GM23338 (cell line): ENCODE measurements at regions not wholly inside any gene's neighbourhood (a gene's known extent, or its start where the extent isn't known, plus 50 kb on each side); places are given as distances from the start of the nearest gene placed in this dataset.

Source experiments
- ATAC-seq: fragments of 200-7000 bp; cut with Tn5 transposase; 3 replicates; pipeline ENCODE4 v1.9.1; 2020
- DNase-seq: peaks from one replicate; pipeline ENCODE4 v3.0.0-alpha.2; 2015; ENCODE audit warnings: low spot score
- H2AFZ ChIP-seq: fragments of 200-600 bp; sonication (generic); 2 replicates; pipeline ENCODE4 v1.8.0; 2016; ENCODE audit warnings: antibody characterized with exemption, mild to moderate bottlenecking, moderate library complexity
- H3F3A ChIP-seq: fragments of 200-600 bp; sonication (generic); replicated peaks from 2 replicates; pipeline ENCODE4 v1.8.0; 2017; ENCODE audit warnings: antibody characterized with exemption, mixed run types, low read depth
- H3K27ac ChIP-seq: fragments of 200-600 bp; sonication (generic); 2 replicates; pipeline ENCODE4 v1.6.1; 2016; ENCODE audit warnings: low read depth
- H3K27me3 ChIP-seq: fragments of 200-600 bp; sonication (generic); 2 replicates; pipeline ENCODE4 v1.8.0; 2016; ENCODE audit warnings: mild to moderate bottlenecking, mixed run types, moderate library complexity; ENCODE audit not compliant: insufficient read depth
- H3K36me3 ChIP-seq: fragments of 200-600 bp; sonication (generic); 2 replicates; pipeline ENCODE4 v1.8.0; 2016; ENCODE audit warnings: mild to moderate bottlenecking; ENCODE audit not compliant: insufficient read depth
- H3K4me1 ChIP-seq: fragments of 200-600 bp; sonication (generic); 2 replicates; pipeline ENCODE4 v1.8.0; 2016; ENCODE audit warnings: mild to moderate bottlenecking, moderate library complexity; ENCODE audit not compliant: insufficient read depth
- H3K4me2 ChIP-seq: fragments of 200-600 bp; sonication (generic); 2 replicates; pipeline ENCODE4 v1.7.1; 2017; ENCODE audit warnings: mixed run types
- H3K4me3 ChIP-seq: fragments of 200-600 bp; sonication (generic); 2 replicates; pipeline ENCODE4 v1.6.1; 2016; ENCODE audit warnings: mixed run types
- H3K79me2 ChIP-seq: fragments of 200-600 bp; sonication (generic); replicated peaks from 2 replicates; pipeline ENCODE4 v1.8.0; 2017; ENCODE audit warnings: mild to moderate bottlenecking; ENCODE audit not compliant: insufficient read depth
- H3K9me2 ChIP-seq: fragments of 200-600 bp; sonication (generic); 2 replicates; pipeline ENCODE4 v1.8.0; 2017; ENCODE audit not compliant: insufficient read depth
- H4K20me1 ChIP-seq: fragments of 200-600 bp; sonication (generic); replicated peaks from 2 replicates; pipeline ENCODE4 v1.8.0; 2017; ENCODE audit warnings: mild to moderate bottlenecking; ENCODE audit not compliant: insufficient read depth
- H3K27ac Mint-ChIP-seq: 2 replicates; pipeline ENCODE4 v1.8.0; 2020; ENCODE audit warnings: inconsistent platforms, mild to moderate bottlenecking, moderate library complexity, mixed read lengths
- H3K27me3 Mint-ChIP-seq: 3 replicates; pipeline ENCODE4 v1.8.0; 2022; ENCODE audit warnings: low read depth, mild to moderate bottlenecking, moderate library complexity, mixed read lengths, inconsistent platforms; ENCODE audit not compliant: insufficient read depth, poor library complexity
- H3K36me3 Mint-ChIP-seq: 3 replicates; pipeline ENCODE4 v1.8.0; 2021; ENCODE audit warnings: low read depth, mild to moderate bottlenecking, inconsistent platforms, moderate library complexity, mixed read lengths
- H3K4me1 Mint-ChIP-seq: 3 replicates; pipeline ENCODE4 v1.8.0; 2020; ENCODE audit warnings: mild to moderate bottlenecking, inconsistent platforms, mixed read lengths
- H3K4me3 Mint-ChIP-seq: 3 replicates; pipeline ENCODE4 v1.8.0; 2021; ENCODE audit warnings: moderate library complexity, mild to moderate bottlenecking, inconsistent platforms, mixed read lengths
- H3K9me3 Mint-ChIP-seq: 3 replicates; pipeline ENCODE4 v1.8.0; 2020; ENCODE audit warnings: moderate library complexity, mild to moderate bottlenecking, inconsistent platforms, mixed read lengths
- CREB1 ChIP-seq: fragments of 250-450 bp; sonication (Bioruptor Pico); IDR thresholded peaks from 2 replicates; pipeline ENCODE4 v1.5.0; 2020; ENCODE audit warnings: low read depth, mild to moderate bottlenecking, moderate library complexity
- CTCF ChIP-seq, 2 experiments: fragments of 200-600 bp in 1 of 2; sonication (generic) in 1 of 2; conservative IDR thresholded peaks; 2 replicates each; pipeline versions ENCODE4 v1.5.1 to v1.6.1; 2016 to 2017; ENCODE audit warnings: antibody characterized with exemption in 2 of 2, low read depth in 2 of 2, mild to moderate bottlenecking in 2 of 2, moderate library complexity in 1 of 2
- ETS1 ChIP-seq: IDR thresholded peaks from 2 replicates; pipeline ENCODE4 v1.6.1; 2016; ENCODE audit warnings: antibody characterized with exemption
- EZH2 ChIP-seq: fragments of 200-600 bp; sonication (generic); IDR thresholded peaks from one replicate; pipeline ENCODE4 v1.8.0; 2017; ENCODE audit warnings: antibody characterized with exemption, mild to moderate bottlenecking, low read depth; ENCODE audit not compliant: unreplicated experiment
- EZH2phosphoT487 ChIP-seq: fragments of 200-600 bp; sonication (generic); IDR thresholded peaks from one replicate; pipeline ENCODE4 v1.8.1; 2018; ENCODE audit warnings: antibody characterized with exemption; ENCODE audit not compliant: unreplicated experiment
- JUNB ChIP-seq: IDR thresholded peaks from one replicate; pipeline ENCODE4 v1.6.1; 2016; ENCODE audit warnings: antibody characterized with exemption; ENCODE audit not compliant: unreplicated experiment
- NANOG ChIP-seq: IDR thresholded peaks from 2 replicates; pipeline ENCODE4 v1.6.1; 2016; ENCODE audit warnings: antibody characterized with exemption, borderline replicate concordance
- POLR2AphosphoS5 ChIP-seq: IDR thresholded peaks from 2 replicates; pipeline ENCODE4 v1.6.1; 2016; ENCODE audit warnings: antibody characterized with exemption, low read depth
- REST ChIP-seq: IDR thresholded peaks from one replicate; pipeline ENCODE4 v1.6.1; 2018; ENCODE audit warnings: antibody characterized with exemption; ENCODE audit not compliant: unreplicated experiment
- STAT1 ChIP-seq: IDR thresholded peaks from one replicate; pipeline ENCODE4 v1.6.1; 2016; ENCODE audit warnings: antibody characterized with exemption; ENCODE audit not compliant: unreplicated experiment
- ZNF114 ChIP-seq: fragments of 250-450 bp; sonication (Bioruptor Pico); IDR thresholded peaks from 2 replicates; pipeline ENCODE4 v1.5.0; 2020; ENCODE audit warnings: mild to moderate bottlenecking, moderate library complexity
- ZNF331 ChIP-seq: fragments of 250-450 bp; sonication (Bioruptor Pico); IDR thresholded peaks from 2 replicates; pipeline ENCODE4 v1.5.0; 2020; ENCODE audit warnings: low read depth, mild to moderate bottlenecking, moderate library complexity
- ZNF462 ChIP-seq: fragments of 250-450 bp; sonication (Bioruptor Pico); IDR thresholded peaks from 2 replicates; pipeline ENCODE4 v1.5.0; 2020; ENCODE audit warnings: mild to moderate bottlenecking, moderate library complexity

- H3K27ac Mint-ChIP-seq = no peak overlapping the region
- no peaks in the 10 kb centered on the region for H3K27me3 ChIP-seq
- ATAC-seq (no peak), DNase-seq (no peak)
- H3K36me3 ChIP-seq = no peaks in the 10 kb centered on the region
- no peaks in the 10 kb centered on the region for H3K4me1 ChIP-seq
- no peaks in the 10 kb centered on the region for H4K20me1 ChIP-seq
- H3F3A ChIP-seq = no peaks in the 10 kb centered on the region
- no peaks in the 10 kb centered on the region for H3K4me1 Mint-ChIP-seq
- TF ChIP-seq ZNF114 (CRISPR knock-in tag) (no peak), CTCF (conservative IDR thresholded peaks at IDR 0.05; ENCODE audit: low read depth in 2 of 2) (no peak), EZH2phosphoT487 (no peak), POLR2AphosphoS5 (no peak), STAT1 (no peak), ETS1 (no peak), CREB1 (CRISPR knock-in tag) (no peak), JUNB (no peak), REST (no peak), ZNF462 (CRISPR knock-in tag) (no peak), EZH2 (no peak), NANOG (no peak), ZNF331 (no peak)
- no peak overlapping the region for H3K27ac ChIP-seq
- peaks cover 9% of the 10 kb centered on the region; the same call in 1 of the 2 replicates for H3K9me2 ChIP-seq
- no peak overlapping the region for H3K4me3 Mint-ChIP-seq
- H2AFZ ChIP-seq = no peak overlapping the region
- H3K36me3 Mint-ChIP-seq = no peaks in the 10 kb centered on the region
- H3K4me2 ChIP-seq = no peak overlapping the region
- peaks cover 4% of the 10 kb centered on the region; the same call in 2 of the 3 replicates for H3K9me3 Mint-ChIP-seq
- no peaks in the 10 kb centered on the region for H3K79me2 ChIP-seq
- no peak overlapping the region for H3K4me3 ChIP-seq
- no peaks in the 10 kb centered on the region for H3K27me3 Mint-ChIP-seq
Observed at GRCh38 chr9:25241421-25241820, 436.8 kb downstream of the TUSC1 start.
